Adrenal gland (tissue), 9 donors: ENCODE measurements at regions not wholly inside any gene's neighbourhood (a gene's known extent, or its start where the extent isn't known, plus 50 kb on each side); places are given as distances from the start of the nearest gene placed in this dataset.

ENCODE experiments used
- DNase-seq, 7 donors: peaks; one replicate each; pipeline ENCODE4 v3.0.0-alpha.2; 2019 to 2020
- H3K27ac ChIP-seq, 5 donors: fragments of 200-600 bp; sonication (generic) in 4 of 5; 1 replicate in 3 of 5; 2 replicates in 2 of 5; pipeline versions ENCODE4 v1.5.1 to v1.8.0; 2016 to 2020; ENCODE audit warnings: mild to moderate bottlenecking in 1 of 5
- H3K27me3 ChIP-seq: fragments of 200-600 bp; 2 replicates; pipeline ENCODE4 v1.8.0; 2021
- H3K36me3 ChIP-seq, 2 donors: fragments of 200-600 bp; replicated peaks in 1 of 2; 1 replicate in 1 of 2; 2 replicates in 1 of 2; pipeline versions ENCODE4 v1.5.1 to v1.8.0; 2018 to 2022
- H3K4me1 ChIP-seq, 2 donors: fragments of 200-600 bp; replicated peaks in 1 of 2; 1 replicate in 1 of 2; 2 replicates in 1 of 2; pipeline versions ENCODE4 v1.5.1 to v1.8.0; 2018 to 2021
- H3K4me3 ChIP-seq, 4 donors: fragments of 200-600 bp; sonication (generic) in 3 of 4; one replicate each; pipeline ENCODE4 v1.5.1; 2016 to 2018
- H3K9me3 ChIP-seq, 3 donors: fragments of 200-600 bp; sonication (generic) in 1 of 3; replicated peaks in 1 of 3; 1 replicate in 2 of 3; 2 replicates in 1 of 3; pipeline versions ENCODE4 v1.5.1 to v1.8.0; 2016 to 2021
- CTCF ChIP-seq, 6 experiments: fragments of 450-650 bp in 4 of 6; fragments of 200-600 bp in 2 of 6; sonication (generic) in 1 of 6; IDR thresholded peaks; 1 replicate in 5 of 6; 2 replicates in 1 of 6; pipeline versions ENCODE4 v1.5.1 to v1.8.0; 2016 to 2021; ENCODE audit warnings: antibody characterized with exemption in 6 of 6, mild to moderate bottlenecking in 2 of 6, moderate library complexity in 1 of 6
- POLR2A ChIP-seq, 2 donors: fragments of 450-650 bp; IDR thresholded peaks; one replicate each; pipeline ENCODE4 v1.6.1; 2017; ENCODE audit warnings: antibody characterized with exemption in 2 of 2, mild to moderate bottlenecking in 2 of 2, moderate library complexity in 1 of 2
- WGBS, 4 donors: extraction: QIAGEN DNeasy Blood & Tissue Kit in 2 of 4; methylation state at CpG; one replicate each; pipeline versions ENCODE4 v1.1.5 to v1.1.7; 2013 to 2017; 5-methylcytosine and 5-hydroxymethylcytosine counted together
- intact Hi-C, 2 donors: fragments of 100-400 bp; cut with DNase I; formaldehyde crosslinking; loops; one replicate each; pipeline versions ENCODE4 v1.14.1 to v1.15.0; 2022 to 2023
- donor health status: healthy with polysubstance abuse.
- donor health status: Bipolar disorder and iron deficiency.
- donor health status: DM: yes; HTN: yes; CAD: no.
- donor health status: DM: no; HTN: no; CAD: no.
- donor health status: DM: no; HTN: no; CAD: no.

- TF ChIP-seq CTCF (IDR thresholded peaks at IDR 0.05) (no peak), POLR2A (IDR thresholded peaks at IDR 0.05) (no peak)
- intact Hi-C loops = no loop called here
- H3K27ac ChIP-seq = no peak overlapping the region
- H3K4me1 ChIP-seq = no peaks in the 10 kb centered on the region
- H3K36me3 ChIP-seq = no peaks in the 10 kb centered on the region
- no peaks in the 10 kb centered on the region for H3K9me3 ChIP-seq
- 81 to 89% (median 83%) methylated on average over 19 to 34 of the region's 34 CpGs for WGBS, 4 donors
- H3K4me3 ChIP-seq = no peak overlapping the region
- no peak for DNase-seq
- no peaks in the 10 kb centered on the region for H3K27me3 ChIP-seq
These were observed 655.9 kb downstream of the GALR1 start for GRCh38 chr18:77905449-77906055.

GRCh38 chr18:77906103-77906892 is 656.6 kb downstream of the GALR1 start:
- H3K4me1 ChIP-seq = no peaks in the 10 kb centered on the region
- H3K9me3 ChIP-seq = no peaks in the 10 kb centered on the region
- TF ChIP-seq CTCF (IDR thresholded peaks at IDR 0.05) (no peak), POLR2A (IDR thresholded peaks at IDR 0.05) (no peak)
- intact Hi-C loops = no loop called here
- 69 to 77% (median 71%) methylated on average over 22 to 27 of the region's 27 CpGs for WGBS, 4 donors
- no peak overlapping the region for H3K27ac ChIP-seq
- H3K36me3 ChIP-seq = no peaks in the 10 kb centered on the region
- no peaks in the 10 kb centered on the region for H3K27me3 ChIP-seq
- no peak overlapping the region for H3K4me3 ChIP-seq
- DNase-seq = no peak

GRCh38 chr18:77910347-77910746 is 660.7 kb downstream of the GALR1 start:
- H3K4me3 ChIP-seq = no peak overlapping the region
- intact Hi-C loops = no loop called here
- TF ChIP-seq CTCF (IDR thresholded peaks at IDR 0.05) = no peak
- no peak for TF ChIP-seq POLR2A (IDR thresholded peaks at IDR 0.05)
- no peaks in the 10 kb centered on the region for H3K4me1 ChIP-seq
- no peak for DNase-seq
- no peak overlapping the region for H3K27ac ChIP-seq
- WGBS, 4 donors = 80 to 88% (median 86%) methylated on average over 15 of the region's 15 CpGs
- no peaks in the 10 kb centered on the region for H3K9me3 ChIP-seq
- no peaks in the 10 kb centered on the region for H3K36me3 ChIP-seq
- H3K27me3 ChIP-seq = peaks cover 5% of the 10 kb centered on the region

GRCh38 chr18:77911971-77912605 is 662.4 kb downstream of the GALR1 start:
- TF ChIP-seq CTCF (IDR thresholded peaks at IDR 0.05) (no peak), POLR2A (IDR thresholded peaks at IDR 0.05) (no peak)
- intact Hi-C loops = no loop called here
- Histone ChIP-seq H3K4me3 (no peak overlapping the region), H3K9me3 (no peaks in the 10 kb centered on the region), H3K27ac (no peak overlapping the region), H3K36me3 (no peaks in the 10 kb centered on the region), H3K4me1 (no peaks in the 10 kb centered on the region), H3K27me3 (peaks cover 5% of the 10 kb centered on the region)
- 59 to 67% (median 63%) methylated on average over 20 of the region's 20 CpGs for WGBS, 4 donors
- no peak for DNase-seq
